HFF-Myc (cell line): ENCODE measurements at regions not wholly inside any gene's neighbourhood (a gene's known extent, or its start where the extent isn't known, plus 50 kb on each side); places are given as distances from the start of the nearest gene placed in this dataset.

Experiments
- DNase-seq: peaks from one replicate; pipeline ENCODE4 v3.0.0-alpha.2; 2011; ENCODE audit warnings: low read depth; ENCODE audit errors: extremely low read depth
- H3K4me3 ChIP-seq: replicated peaks from 2 replicates; pipeline ENCODE4 v1.5.1; 2011; ENCODE audit warnings: low read depth, mild to moderate bottlenecking, control low read depth, low read length
- CTCF ChIP-seq: IDR thresholded peaks from 2 replicates; pipeline ENCODE4 v1.5.1; 2012; ENCODE audit warnings: mild to moderate bottlenecking, low read depth, low read length, control low read depth; ENCODE audit errors: missing control alignments

- no peak overlapping the region for H3K4me3 ChIP-seq
- DNase-seq: no peak
- peak; percentile 44 for TF ChIP-seq CTCF
These were observed 169.0 kb upstream of the TSC22D2 start for GRCh38 chr3:150238995-150239619.

DNA sequence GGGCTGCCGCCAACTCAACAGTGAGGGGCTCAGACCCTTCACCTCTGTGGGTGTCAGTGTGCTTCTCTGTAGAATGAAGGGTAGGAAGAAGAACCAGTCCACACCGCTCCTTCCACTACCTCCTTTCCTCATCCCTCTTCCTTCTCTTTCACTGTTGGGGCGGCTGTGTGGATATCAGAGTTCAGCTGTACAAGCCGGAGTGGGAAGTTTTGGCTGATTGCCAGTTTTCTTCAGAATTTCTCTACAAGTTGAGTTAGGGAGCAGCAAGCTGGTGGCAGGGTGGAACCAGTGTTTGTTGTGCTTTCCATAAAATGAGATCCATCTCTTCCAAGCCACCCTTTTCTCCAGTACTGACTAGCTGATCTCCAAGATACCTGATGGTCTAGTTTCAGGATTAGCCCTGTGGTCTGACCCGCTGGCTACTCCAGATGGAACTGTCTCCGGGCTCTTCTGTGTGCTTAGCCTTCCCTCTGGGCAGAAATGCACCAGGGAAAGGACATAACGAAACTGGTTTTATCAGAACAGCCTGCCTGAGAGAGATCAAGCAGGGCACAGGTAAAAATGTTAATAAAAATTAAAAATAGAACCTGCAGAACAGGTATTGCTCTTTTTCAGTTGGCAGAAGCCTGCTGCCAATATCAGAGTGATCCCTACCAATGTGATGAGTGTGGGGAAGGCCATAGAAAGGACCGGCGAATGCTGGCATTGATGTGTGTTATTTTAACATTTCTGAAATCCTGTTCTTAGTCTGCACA lies 169.9 kb upstream of the TSC22D2 start:
- no peak for DNase-seq
- H3K4me3 ChIP-seq: no peak overlapping the region
- TF ChIP-seq CTCF: no peak

DNA sequence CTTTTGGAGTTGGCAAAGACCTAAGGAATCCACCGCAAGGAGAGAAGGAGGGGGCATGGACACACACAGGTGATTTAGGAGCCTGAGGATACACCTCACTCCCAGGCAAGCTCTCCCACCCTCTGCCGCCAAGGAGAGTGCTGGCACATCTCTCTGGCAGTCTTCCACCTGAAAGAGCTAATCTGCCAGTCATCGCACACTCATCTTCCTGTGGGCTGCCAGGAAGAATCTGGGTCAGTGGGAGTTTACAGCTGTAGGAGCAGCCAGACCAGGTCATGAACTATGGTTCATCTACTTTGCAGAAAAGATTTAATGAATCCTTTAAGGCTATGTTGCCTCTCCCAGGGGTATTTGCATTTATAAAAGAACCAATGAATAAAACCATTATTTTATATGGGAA lies 170.6 kb upstream of the TSC22D2 start:
- no peak for TF ChIP-seq CTCF
- no peak overlapping the region for H3K4me3 ChIP-seq
- DNase-seq: no peak

- no peak overlapping the region for H3K4me3 ChIP-seq
- no peak for TF ChIP-seq CTCF
- DNase-seq: no peak
These were observed 171.6 kb upstream of the TSC22D2 start for GRCh38 chr3:150236316-150237082.

DNA sequence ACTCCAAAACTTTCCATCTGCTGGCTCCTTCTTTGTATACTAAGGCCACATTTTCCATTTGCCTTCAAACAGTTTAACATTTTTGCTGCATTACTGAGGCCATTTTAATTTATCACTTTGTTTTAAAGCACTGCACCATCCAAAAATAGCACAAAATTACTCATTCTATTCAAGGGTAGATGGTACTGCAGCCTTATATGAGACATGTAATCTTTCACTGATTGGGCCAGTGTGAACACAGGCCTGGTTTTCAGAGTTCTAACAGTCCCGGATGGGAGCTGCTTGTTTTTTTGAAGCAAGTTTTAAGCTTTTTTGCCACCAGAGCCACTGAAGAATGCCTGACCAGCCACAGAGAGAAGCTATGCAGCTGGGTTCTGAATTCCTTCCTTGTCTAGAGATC lies 172.3 kb upstream of the TSC22D2 start:
- DNase-seq: no peak
- no peak for TF ChIP-seq CTCF
- no peak overlapping the region for H3K4me3 ChIP-seq

GRCh38 chr3:150232992-150233451 lies 175.1 kb upstream of the TSC22D2 start:
- TF ChIP-seq CTCF: no peak
- H3K4me3 ChIP-seq: no peak overlapping the region
- DNase-seq: no peak
